Loucy (cell line): ENCODE measurements at regions not wholly inside any gene's neighbourhood (a gene's known extent, or its start where the extent isn't known, plus 50 kb on each side); places are given as distances from the start of the nearest gene placed in this dataset.

Experiments used
- CTCF ChIP-seq: fragments of 200-600 bp; sonication (generic); conservative IDR thresholded peaks from 2 replicates; pipeline ENCODE4 v1.5.1; 2014; ENCODE audit warnings: mild to moderate bottlenecking, antibody characterized with exemption, low read length
- EZH2phosphoT487 ChIP-seq: fragments of 200-600 bp; IDR thresholded peaks from 2 replicates; pipeline ENCODE4 v1.6.1; 2018; ENCODE audit warnings: antibody characterized with exemption, mild to moderate bottlenecking, moderate library complexity, borderline replicate concordance

- TF ChIP-seq CTCF = no peak
- TF ChIP-seq EZH2phosphoT487 = no peak
Measured at GRCh38 chr2:146323564-146323963, 1521.3 kb upstream of the ACVR2A start.
